Neuron (in vitro differentiated cells): ENCODE measurements at regions not wholly inside any gene's neighbourhood (a gene's known extent, or its start where the extent isn't known, plus 50 kb on each side); places are given as distances from the start of the nearest gene placed in this dataset.

ENCODE experiments used
- H2AFZ ChIP-seq: one replicate; pipeline ENCODE4 v1.6.1; 2013; ENCODE audit warnings: low read depth, mild to moderate bottlenecking, inconsistent platforms, low read length, moderate library complexity
- H3K27me3 ChIP-seq: one replicate; pipeline ENCODE4 v1.6.1; 2013; ENCODE audit warnings: low read length; ENCODE audit not compliant: insufficient read depth
- H3K36me3 ChIP-seq: one replicate; pipeline ENCODE4 v1.6.1; 2013; ENCODE audit warnings: low read length; ENCODE audit not compliant: insufficient read depth
- H3K4me1 ChIP-seq: one replicate; pipeline ENCODE4 v1.6.1; 2013; ENCODE audit warnings: low read length; ENCODE audit not compliant: insufficient read depth
- H3K4me3 ChIP-seq: 2 replicates; pipeline ENCODE4 v1.5.1; 2013; ENCODE audit warnings: mild to moderate bottlenecking, low read length, moderate library complexity
- H3K9me3 ChIP-seq: one replicate; pipeline ENCODE4 v1.6.1; 2013; ENCODE audit warnings: low read length

DNA sequence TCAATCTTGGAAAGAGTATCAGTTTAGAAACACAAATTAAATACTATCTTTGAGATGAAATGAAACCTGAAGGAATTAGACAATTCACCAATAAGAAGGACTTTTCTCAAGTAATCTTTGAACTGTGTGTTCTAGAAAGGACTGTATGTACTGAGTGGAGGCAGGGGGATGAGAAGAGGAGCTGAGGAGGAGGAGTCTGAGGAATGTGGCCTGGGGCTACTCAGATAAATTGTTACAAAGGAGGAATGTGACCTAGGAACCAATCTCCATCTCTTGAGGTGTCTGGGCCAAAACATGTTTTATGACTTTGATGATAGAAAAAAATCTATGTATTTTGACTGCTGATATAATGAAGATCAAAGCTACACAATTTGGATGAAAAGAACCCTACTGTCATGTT, 124.3 kb upstream of the ANKRD55 start:
- peaks cover 3% of the 10 kb centered on the region for H3K27me3 ChIP-seq
- H3K9me3 ChIP-seq, result no peaks in the 10 kb centered on the region
- no peaks in the 10 kb centered on the region for H3K36me3 ChIP-seq
- H2AFZ ChIP-seq, result no peak overlapping the region
- no peak overlapping the region for H3K4me3 ChIP-seq
- no peaks in the 10 kb centered on the region for H3K4me1 ChIP-seq

DNA sequence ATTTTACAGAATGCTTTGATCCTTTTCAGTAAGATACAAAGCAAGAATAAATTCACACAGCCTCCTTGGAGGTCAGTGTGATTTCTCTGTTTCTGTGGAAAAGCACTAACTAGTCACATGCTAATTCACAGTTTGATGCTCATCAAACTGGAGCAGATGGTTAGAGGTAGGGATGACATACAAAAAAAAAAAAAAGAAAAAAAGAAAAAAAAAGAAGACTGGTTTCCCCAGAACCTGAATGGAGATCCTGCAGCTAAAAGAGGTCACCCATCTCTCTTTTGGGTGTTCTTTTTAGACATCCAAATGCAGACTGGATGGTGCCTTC, 123.7 kb upstream of the ANKRD55 start:
- Histone ChIP-seq H2AFZ (no peak overlapping the region), H3K4me1 (no peaks in the 10 kb centered on the region), H3K27me3 (peaks cover 3% of the 10 kb centered on the region), H3K9me3 (no peaks in the 10 kb centered on the region), H3K4me3 (no peak overlapping the region), H3K36me3 (no peaks in the 10 kb centered on the region)

GRCh38 chr5:56356121-56356835, 123.1 kb upstream of the ANKRD55 start:
- Histone ChIP-seq H2AFZ (no peak overlapping the region), H3K4me3 (no peak overlapping the region), H3K4me1 (no peaks in the 10 kb centered on the region), H3K36me3 (no peaks in the 10 kb centered on the region), H3K27me3 (peaks cover 3% of the 10 kb centered on the region), H3K9me3 (no peaks in the 10 kb centered on the region)

GRCh38 chr5:56354836-56355235, 121.7 kb upstream of the ANKRD55 start:
- H3K9me3 ChIP-seq, result no peaks in the 10 kb centered on the region
- H3K27me3 ChIP-seq, result peaks cover 3% of the 10 kb centered on the region
- no peaks in the 10 kb centered on the region for H3K4me1 ChIP-seq
- H3K36me3 ChIP-seq, result no peaks in the 10 kb centered on the region
- H3K4me3 ChIP-seq, result no peak overlapping the region
- no peak overlapping the region for H2AFZ ChIP-seq

GRCh38 chr5:56352808-56353590, 119.9 kb upstream of the ANKRD55 start:
- no peaks in the 10 kb centered on the region for H3K4me1 ChIP-seq
- no peaks in the 10 kb centered on the region for H3K36me3 ChIP-seq

GRCh38 chr5:56350597-56351170, 117.6 kb upstream of the ANKRD55 start:
- Histone ChIP-seq H2AFZ (no peak overlapping the region), H3K4me1 (no peaks in the 10 kb centered on the region), H3K27me3 (no peaks in the 10 kb centered on the region), H3K4me3 (no peak overlapping the region), H3K36me3 (no peaks in the 10 kb centered on the region), H3K9me3 (no peaks in the 10 kb centered on the region)

More at GRCh38 chr5:56352808-56353590, 119.9 kb upstream of the ANKRD55 start:
- no peak overlapping the region for H3K4me3 ChIP-seq
- no peak overlapping the region for H2AFZ ChIP-seq
- no peaks in the 10 kb centered on the region for H3K9me3 ChIP-seq
- no peaks in the 10 kb centered on the region for H3K27me3 ChIP-seq

DNA sequence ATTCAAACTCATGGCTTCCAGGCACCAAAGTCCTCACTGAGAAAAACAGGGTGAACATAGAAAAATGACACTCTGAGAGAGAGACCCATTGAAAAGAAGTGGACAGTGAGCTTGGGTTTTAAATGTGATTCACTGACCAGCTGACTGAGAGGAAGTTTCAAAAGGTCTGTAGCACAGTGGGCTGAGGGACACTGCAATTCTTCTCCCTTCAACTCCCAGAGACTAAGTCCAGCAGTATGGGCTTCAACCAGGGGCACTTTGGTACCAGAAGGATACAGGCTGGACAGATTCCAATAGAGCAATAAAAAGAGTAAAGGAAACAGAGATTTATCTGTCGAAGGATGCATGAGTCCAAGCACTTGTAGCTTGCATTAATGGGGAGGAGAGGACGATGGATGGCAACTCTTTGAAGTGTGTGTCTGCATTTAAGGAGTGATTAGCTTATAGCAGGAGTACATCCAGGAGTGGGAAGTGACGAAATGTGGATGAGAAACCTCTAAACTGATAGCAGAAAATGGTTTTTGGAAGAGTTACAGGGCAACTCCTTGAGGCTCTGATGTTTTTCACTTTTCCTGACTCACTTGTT, 117.0 kb upstream of the ANKRD55 start:
- no peak overlapping the region for H3K4me3 ChIP-seq
- no peaks in the 10 kb centered on the region for H3K36me3 ChIP-seq
- no peaks in the 10 kb centered on the region for H3K9me3 ChIP-seq
- no peaks in the 10 kb centered on the region for H3K27me3 ChIP-seq
- no peak overlapping the region for H2AFZ ChIP-seq
- H3K4me1 ChIP-seq, result no peaks in the 10 kb centered on the region

- no peaks in the 10 kb centered on the region for H3K4me1 ChIP-seq
- no peaks in the 10 kb centered on the region for H3K36me3 ChIP-seq
- H3K4me3 ChIP-seq, result no peak overlapping the region
- H2AFZ ChIP-seq, result no peak overlapping the region
- no peaks in the 10 kb centered on the region for H3K9me3 ChIP-seq
- H3K27me3 ChIP-seq, result no peaks in the 10 kb centered on the region
These were observed 116.3 kb upstream of the ANKRD55 start for GRCh38 chr5:56349461-56349860.

DNA sequence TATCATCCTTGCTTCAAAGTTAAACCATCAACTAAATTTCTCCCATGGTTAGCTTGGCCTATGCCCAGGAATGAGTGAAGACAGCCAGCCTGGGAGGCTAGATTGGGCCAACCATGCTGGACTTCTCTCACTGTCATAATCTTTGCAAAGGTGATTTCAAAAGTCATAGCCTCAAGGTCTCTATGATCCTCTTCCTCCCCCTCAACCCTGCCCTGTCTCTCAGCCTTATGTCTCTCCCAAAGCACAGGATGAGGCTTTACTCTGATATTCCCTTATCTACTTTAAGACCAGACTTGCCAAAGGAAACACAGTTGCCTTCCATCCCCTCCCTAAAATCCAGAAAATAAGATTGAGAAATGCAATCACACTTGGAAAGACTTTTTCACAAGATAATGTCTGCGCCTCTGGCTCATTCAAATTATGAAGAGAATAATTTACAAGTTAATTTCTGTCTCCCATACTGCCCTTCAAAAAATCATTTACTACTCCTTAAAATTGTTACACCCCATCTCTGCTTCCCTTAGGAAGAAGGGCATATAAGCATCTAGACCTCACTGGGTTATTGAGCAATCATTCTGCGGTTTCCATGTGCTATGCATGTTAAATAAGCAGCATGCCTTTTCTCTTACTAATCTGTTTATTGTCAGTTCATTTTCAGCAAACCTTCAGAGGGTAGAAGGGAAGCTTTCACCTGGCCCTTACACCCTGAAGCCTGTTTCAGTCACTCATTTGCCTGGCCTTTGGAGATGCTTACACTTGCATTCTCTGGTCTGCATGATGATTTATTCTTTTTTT, 113.8 kb upstream of the ANKRD55 start:
- Histone ChIP-seq H2AFZ (no peak overlapping the region), H3K4me3 (no peak overlapping the region), H3K36me3 (no peaks in the 10 kb centered on the region), H3K27me3 (no peaks in the 10 kb centered on the region), H3K9me3 (no peaks in the 10 kb centered on the region), H3K4me1 (no peaks in the 10 kb centered on the region)

GRCh38 chr5:56346044-56346710, 113.0 kb upstream of the ANKRD55 start:
- no peak overlapping the region for H2AFZ ChIP-seq
- no peaks in the 10 kb centered on the region for H3K36me3 ChIP-seq
- no peaks in the 10 kb centered on the region for H3K4me1 ChIP-seq
- H3K27me3 ChIP-seq, result no peaks in the 10 kb centered on the region
- no peaks in the 10 kb centered on the region for H3K9me3 ChIP-seq
- H3K4me3 ChIP-seq, result no peak overlapping the region

- no peaks in the 10 kb centered on the region for H3K27me3 ChIP-seq
- H3K9me3 ChIP-seq, result no peaks in the 10 kb centered on the region
- no peak overlapping the region for H3K4me3 ChIP-seq
- H2AFZ ChIP-seq, result no peak overlapping the region
- no peaks in the 10 kb centered on the region for H3K36me3 ChIP-seq
- H3K4me1 ChIP-seq, result no peaks in the 10 kb centered on the region
These were observed 112.2 kb upstream of the ANKRD55 start for GRCh38 chr5:56345352-56345751.

DNA sequence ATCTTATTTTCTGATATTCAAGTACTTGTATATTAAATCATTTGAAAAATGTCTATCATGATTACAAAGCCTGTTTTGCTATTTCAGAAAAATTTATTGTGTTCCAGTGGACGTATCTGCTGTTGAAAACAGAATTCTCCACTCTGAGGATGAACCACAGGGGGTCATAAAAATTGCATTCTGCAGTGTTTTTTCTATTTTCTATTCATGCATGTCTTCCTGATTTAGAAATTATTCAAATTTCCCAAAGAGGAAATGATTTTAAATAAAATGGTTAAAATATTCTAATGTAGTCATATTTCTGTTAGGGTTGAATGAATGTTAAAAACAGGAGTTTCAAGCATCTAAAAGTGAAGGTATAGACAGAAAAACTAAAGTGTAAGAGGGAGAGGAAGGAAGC, 111.5 kb upstream of the ANKRD55 start:
- H3K27me3 ChIP-seq, result no peaks in the 10 kb centered on the region
- H3K9me3 ChIP-seq, result no peaks in the 10 kb centered on the region
- no peak overlapping the region for H3K4me3 ChIP-seq
- no peaks in the 10 kb centered on the region for H3K4me1 ChIP-seq
- H3K36me3 ChIP-seq, result no peaks in the 10 kb centered on the region
- no peak overlapping the region for H2AFZ ChIP-seq
